NCI-H446 treated with DMSO at 0.1 percent for 48 hours (cell line): ENCODE measurements at regions not wholly inside any gene's neighbourhood (a gene's known extent, or its start where the extent isn't known, plus 50 kb on each side); places are given as distances from the start of the nearest gene placed in this dataset.
"Not testable (repeated sequence)": the region's sequence is repeated elsewhere in the genome, so short reads cannot be mapped to it uniquely, and the experiment has no call there.

Experiments used
- DNase-seq: peaks from one replicate; lab custom pipeline; 2025; lab: John Stamatoyannopoulos, UW

DNA sequence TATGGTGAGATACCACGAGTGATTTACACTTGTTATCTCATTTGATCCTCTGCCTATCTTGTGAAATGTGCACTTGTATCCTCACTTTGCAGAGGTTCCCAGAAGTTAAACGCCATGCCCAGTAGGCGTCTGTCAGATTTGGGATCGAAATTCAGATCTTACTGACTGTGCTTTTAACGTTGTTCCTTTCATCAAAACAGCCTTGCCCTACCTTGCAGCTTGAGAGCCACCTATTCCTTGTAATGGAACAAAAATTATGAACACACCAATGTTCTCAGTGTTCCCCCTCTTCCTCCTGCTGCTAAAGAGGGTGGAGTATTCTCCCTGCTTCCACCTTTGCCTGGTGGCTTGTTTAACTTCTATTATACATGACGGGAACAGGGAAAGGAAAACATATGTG lies 257.0 kb downstream of the MSX2 start:
- no peak for DNase-seq

DNA sequence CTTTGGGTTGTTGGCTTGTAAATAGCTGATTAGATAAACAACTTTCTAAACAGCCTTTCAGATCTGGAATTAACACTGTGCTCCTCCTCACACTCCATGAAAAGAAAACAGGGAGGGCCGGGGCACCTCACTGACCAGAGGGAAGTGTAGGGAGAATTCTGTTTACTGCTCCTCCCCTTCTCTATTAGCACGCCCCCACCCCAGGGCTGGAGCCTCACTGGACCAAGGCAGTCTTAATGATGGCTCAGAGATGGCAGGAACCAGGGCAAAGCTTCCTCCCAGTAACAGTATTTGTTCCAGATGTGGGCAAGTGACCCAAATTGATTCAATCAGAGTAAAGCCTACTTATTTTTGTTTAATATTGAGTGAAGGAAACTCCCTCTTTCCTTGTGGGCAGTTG lies 256.6 kb downstream of the MSX2 start:
- DNase-seq, result no peak

- no peak for DNase-seq
These were observed 247.9 kb downstream of the MSX2 start for GRCh38 chr5:174972291-174972690.

- no peak for DNase-seq
These were observed 246.8 kb downstream of the MSX2 start for GRCh38 chr5:174971210-174971609.

- no peak for DNase-seq
These were observed 246.1 kb downstream of the MSX2 start for GRCh38 chr5:174970502-174970901.

DNA sequence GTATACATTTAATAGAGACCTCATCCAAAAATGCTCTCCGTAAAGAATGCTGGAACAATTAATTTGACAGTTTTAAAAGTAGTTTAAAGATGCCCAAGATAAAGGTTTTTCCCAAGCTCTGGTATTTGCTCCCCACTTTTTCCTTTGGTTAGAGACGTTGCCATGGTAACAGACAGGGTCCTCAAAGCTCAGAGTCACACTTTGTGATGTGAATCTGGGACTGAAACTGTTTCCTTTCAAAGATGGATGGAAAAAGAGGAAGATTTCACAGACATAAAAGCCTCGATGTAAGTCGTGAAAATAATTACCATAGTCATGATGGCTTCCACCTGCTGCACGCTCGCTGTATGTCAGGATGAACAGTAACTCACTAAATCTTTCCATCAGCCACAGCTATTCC lies 229.5 kb downstream of the MSX2 start:
- DNase-seq, result no peak

DNA sequence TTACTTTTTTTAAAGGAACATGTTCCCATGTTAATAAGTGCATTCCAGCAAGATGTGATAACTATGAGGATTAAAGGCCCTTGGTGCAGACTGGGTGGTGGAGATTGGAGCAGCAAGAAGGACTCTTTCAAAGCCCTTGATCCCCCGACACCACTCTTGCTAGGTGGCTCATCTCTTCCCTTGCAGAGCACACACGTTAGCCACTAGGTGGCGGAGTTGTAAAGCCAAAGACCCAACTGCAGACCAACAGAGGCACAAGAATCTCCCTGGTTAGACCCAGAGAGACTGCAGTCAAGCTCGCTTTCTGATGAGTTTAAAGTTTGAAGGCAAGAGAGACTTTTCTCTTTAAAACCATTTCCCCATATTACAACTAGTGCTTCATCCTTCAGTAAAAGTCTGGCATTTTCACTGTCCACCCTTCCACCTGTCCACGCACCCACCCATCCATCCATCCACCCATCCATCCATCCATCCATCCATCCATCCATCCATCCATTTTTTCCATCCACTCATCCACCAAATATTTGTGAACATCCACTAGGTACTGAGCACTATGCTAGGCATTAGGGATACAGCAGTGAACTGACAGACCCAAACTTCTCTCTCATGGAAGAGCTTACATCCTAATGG lies 226.9 kb downstream of the MSX2 start:
- DNase-seq, result peak; percentile 51

DNA sequence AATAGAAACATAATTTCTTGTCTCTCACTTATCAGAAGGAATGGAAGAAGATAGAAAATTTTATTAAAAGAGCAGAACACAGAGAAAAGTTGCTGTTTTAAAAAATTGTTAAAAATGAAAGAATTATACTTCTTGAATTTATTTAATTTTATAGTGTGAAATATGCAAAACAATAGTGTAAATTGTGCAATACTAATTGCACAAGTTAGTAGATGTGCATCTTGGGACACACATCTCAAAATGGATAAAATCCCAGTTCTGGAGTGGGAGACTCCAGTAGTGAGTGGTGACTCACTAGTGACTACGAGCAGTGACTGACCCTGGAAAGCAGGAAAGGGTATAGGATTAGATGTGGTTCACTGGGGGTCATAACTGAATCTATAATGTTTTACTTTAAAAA lies 223.2 kb downstream of the MSX2 start:
- no peak for DNase-seq

DNA sequence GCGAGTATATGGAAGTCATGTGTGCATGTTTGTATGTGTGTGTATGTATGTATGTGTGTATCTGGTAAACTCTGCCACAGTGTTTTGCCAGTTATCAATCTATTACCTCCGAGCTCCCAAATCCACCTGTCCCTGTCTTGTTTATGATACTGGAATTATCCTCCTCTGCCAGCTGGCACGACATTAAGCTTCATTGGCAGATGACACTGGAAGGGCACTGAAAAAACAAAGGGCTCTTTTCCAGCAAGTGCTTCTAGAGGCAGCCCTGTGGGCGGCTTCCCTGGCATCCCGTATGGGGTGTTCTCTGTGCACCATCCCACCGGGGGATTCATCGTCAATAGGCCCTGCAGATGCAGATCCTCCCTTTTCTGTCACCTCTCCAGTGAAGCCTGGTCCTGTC lies 221.5 kb downstream of the MSX2 start:
- no peak for DNase-seq

GRCh38 chr5:174943785-174944184 lies 219.4 kb downstream of the MSX2 start:
- DNase-seq, result no peak

DNA sequence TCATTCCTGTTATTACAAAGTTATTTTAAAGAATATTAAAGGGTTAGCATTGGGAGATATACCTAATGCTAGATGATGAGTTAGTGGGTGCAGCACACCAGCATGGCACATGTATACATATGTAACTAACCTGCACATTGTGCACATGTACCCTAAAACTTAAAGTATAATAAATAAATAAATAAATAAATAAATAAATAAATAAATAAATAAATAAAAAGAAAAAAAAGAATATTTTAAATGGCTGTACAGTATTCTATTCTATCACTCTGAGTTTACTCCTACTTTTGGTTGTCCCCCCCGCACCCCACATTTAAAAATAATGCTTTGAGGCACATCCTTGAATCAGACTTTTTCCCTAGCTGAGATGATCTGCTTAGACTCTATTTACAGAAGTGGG lies 218.6 kb downstream of the MSX2 start:
- DNase-seq, result not testable (repeated sequence)

GRCh38 chr5:174937201-174938123 lies 213.1 kb downstream of the MSX2 start:
- no peak for DNase-seq

- no peak for DNase-seq
These were observed 211.6 kb downstream of the MSX2 start for GRCh38 chr5:174935854-174936474.

DNA sequence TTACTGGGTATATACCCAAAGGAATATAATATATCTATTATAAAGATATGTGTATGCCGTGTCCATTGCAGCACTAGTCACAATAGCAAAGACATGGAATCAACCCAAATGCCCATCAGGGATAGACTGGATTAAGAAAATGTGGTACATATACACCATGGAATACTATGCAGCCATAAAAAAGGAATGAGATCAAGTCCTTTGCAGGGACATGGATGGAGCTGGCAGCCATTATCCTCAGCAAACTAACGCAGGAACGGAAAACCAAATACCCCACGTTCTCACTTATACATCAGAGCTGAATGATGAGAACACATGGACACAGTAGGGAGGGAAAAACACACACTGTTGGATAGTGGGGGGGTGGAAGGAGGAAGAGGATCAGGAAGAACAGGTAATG lies 206.7 kb downstream of the MSX2 start:
- not testable (repeated sequence) for DNase-seq

DNA sequence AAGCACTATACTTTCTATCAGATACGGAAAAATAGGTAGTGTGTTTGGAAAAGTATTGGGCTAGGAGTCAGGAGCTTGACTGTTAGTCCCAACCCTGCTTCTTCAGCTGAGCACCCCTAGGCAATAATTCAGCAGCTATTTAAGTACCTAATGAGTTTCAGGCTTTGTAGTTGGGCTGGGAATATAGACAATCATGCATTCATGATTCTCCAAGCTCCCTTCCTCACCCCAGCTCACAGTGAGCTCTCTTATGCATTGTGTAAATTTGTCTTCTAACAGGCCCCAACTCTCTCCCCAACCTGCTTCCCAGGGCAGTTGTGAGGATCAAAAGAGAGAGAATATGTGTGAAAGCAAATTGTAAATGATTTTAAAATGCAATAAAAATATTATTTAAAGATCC lies 201.2 kb downstream of the MSX2 start:
- DNase-seq, result no peak

- no peak for DNase-seq
These were observed 198.6 kb downstream of the MSX2 start for GRCh38 chr5:174922955-174923354.

DNA sequence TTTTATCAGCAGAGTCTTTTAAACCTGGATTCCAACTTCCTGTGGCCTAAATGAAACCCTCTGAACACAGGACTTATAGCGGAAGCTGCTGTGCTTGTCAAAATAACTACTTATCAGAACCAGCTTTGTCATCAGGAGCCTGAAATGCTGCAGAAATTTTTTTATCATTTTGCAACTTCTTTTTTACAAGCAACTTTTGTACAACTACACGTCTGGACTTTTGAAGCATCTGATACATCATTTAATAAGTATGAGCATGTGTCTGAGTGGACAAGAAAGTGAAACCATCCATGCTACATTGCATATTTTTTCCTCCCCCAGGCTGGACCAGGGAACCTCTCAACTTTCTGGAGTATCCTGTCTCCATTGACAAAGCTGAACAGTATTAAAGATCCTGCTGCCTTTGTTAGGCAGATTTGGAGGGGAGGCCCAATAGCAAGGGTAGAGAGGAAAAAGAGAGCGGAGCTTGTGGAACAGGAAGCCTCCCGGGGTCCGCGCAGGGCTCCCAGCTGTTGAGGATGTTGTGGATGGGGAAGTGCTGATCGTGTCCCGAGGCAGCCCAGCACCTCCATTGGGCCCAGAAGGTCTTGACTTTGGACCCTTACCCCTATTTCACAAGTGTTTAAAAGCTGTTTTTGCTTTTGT lies 196.6 kb downstream of the MSX2 start:
- DNase-seq, result no peak

- no peak for DNase-seq
These were observed 195.0 kb downstream of the MSX2 start for GRCh38 chr5:174919351-174919750.

GRCh38 chr5:174918655-174919054 lies 194.3 kb downstream of the MSX2 start:
- no peak for DNase-seq

DNA sequence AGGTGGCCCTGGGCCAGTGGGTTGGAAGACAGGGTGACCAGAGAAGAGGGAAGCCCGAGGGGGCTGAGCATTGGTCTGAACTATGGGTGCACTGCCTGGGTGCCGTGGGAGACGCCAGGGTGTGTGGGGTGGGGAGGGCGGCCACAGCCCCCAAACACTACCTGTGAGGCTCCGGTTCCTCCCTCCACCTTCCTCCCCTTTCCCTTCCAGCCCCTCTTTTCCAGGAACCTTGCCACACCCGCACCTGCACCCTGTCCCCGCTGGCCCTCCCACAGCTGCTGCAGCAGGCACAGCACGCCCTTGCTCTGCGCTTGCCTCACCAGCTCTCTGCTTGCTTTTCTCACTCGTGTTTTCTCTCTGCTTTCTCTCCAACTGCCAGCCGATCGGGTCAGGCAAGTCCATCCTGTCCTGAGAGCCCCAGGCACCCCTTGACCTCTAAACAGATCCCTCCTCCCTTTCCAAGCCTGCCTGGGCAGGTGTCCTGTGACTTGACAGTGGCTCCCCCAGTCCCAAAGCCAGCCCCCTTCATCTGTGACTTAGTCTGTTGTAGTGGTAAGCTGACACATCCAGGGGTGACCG lies 193.7 kb downstream of the MSX2 start:
- no peak for DNase-seq

GRCh38 chr5:174917435-174917834 lies 193.1 kb downstream of the MSX2 start:
- DNase-seq, result not testable (repeated sequence)

GRCh38 chr5:174916924-174917323 lies 192.5 kb downstream of the MSX2 start:
- DNase-seq, result not testable (repeated sequence)
